HCT116 (cell line): ENCODE measurements at regions not wholly inside any gene's neighbourhood (a gene's known extent, or its start where the extent isn't known, plus 50 kb on each side); places are given as distances from the start of the nearest gene placed in this dataset.

Experiments
- ATAC-seq: fragments of 200-7000 bp; cut with Tn5 transposase; 2 replicates; pipeline ENCODE4 v1.9.1; 2020; ENCODE audit warnings: mild to moderate bottlenecking, moderate library complexity
- BruUV-seq: library from RNA; stranded (reverse); fragments of 400-500 nt; replicated peaks from 2 replicates; lab custom pipeline; 2021; lab: Mats Ljungman, UMichigan
- CTCF ChIA-PET: fragments of 300-600 bp; sonication (Branson Sonifier 250); formaldehyde crosslinking; loops from one replicate; lab custom pipeline; 2021; ENCODE audit warnings: antibody characterized with exemption; lab: Charles Lee
- POLR2A ChIA-PET: fragments of 300-600, 350-600 bp; sonication (Branson Sonifier 250); formaldehyde crosslinking; loops from one replicate; lab custom pipeline; 2021; ENCODE audit warnings: antibody characterized with exemption; lab: Charles Lee
- RAD21 ChIA-PET, 2 experiments: fragments of 300-600 bp; sonication (Branson Sonifier 250); formaldehyde crosslinking; loops; one replicate each; lab custom pipeline; 2023; ENCODE audit warnings: low total read pairs in 2 of 2; ENCODE audit not compliant: uncharacterized antibody in 2 of 2, unreplicated experiment in 2 of 2, low non-redundant PET in 1 of 2; lab: Charles Lee
- DNase-seq: peaks from one replicate; pipeline ENCODE4 v3.0.0-alpha.2; 2010; ENCODE audit warnings: low read depth, low spot score
- H2AFZ ChIP-seq: fragments of 200-600 bp; shearing (Covaris generic), sonication (generic); 2 replicates; pipeline ENCODE4 v1.6.1; 2017; ENCODE audit warnings: low read depth, mixed run types, mixed read lengths, antibody characterized with exemption, low read length; ENCODE audit not compliant: poor library complexity, severe bottlenecking
- H3K27ac ChIP-seq: 2 replicates; pipeline ENCODE4 v1.5.1; 2012; ENCODE audit warnings: low read depth, low read length
- H3K27me3 ChIP-seq: fragments of 200-600 bp; sonication (generic); 2 replicates; pipeline ENCODE4 v1.6.1; 2016; ENCODE audit warnings: mixed run types, low read length, mixed read lengths; ENCODE audit not compliant: insufficient read depth
- H3K36me3 ChIP-seq, 2 experiments: fragments of 200-500 bp in 1 of 2; fragments of 200-600 bp in 1 of 2; sonication (Bioruptor generic) in 1 of 2; sonication (generic) in 1 of 2; 2 replicates each; pipeline versions ENCODE4 v1.5.1 to v1.6.1; 2014 to 2016; ENCODE audit warnings: low read length in 2 of 2, inconsistent platforms in 1 of 2, mixed read lengths in 1 of 2, mixed run types in 1 of 2; ENCODE audit not compliant: insufficient read depth in 2 of 2, control insufficient read depth in 1 of 2
- H3K4me1 ChIP-seq, 2 experiments: fragments of 200-600 bp in 1 of 2; sonication (generic) in 1 of 2; 2 replicates each; pipeline versions ENCODE4 v1.5.1 to v1.6.1; 2012 to 2017; ENCODE audit warnings: low read length in 2 of 2, inconsistent platforms in 1 of 2, mild to moderate bottlenecking in 1 of 2, mixed read lengths in 1 of 2, mixed run types in 1 of 2, moderate library complexity in 1 of 2; ENCODE audit not compliant: insufficient read depth in 2 of 2, control insufficient read depth in 1 of 2
- H3K4me2 ChIP-seq: fragments of 200-600 bp; sonication (generic); 2 replicates; pipeline ENCODE4 v1.6.1; 2017; ENCODE audit warnings: mixed run types, low read length, mixed read lengths
- H3K4me3 ChIP-seq, 2 experiments: fragments of 200-600 bp in 1 of 2; sonication (generic) in 1 of 2; replicated peaks in 1 of 2; 2 replicates each; pipeline ENCODE4 v1.5.1; 2011 to 2016; ENCODE audit warnings: low read length in 2 of 2, control low read depth in 1 of 2, low read depth in 1 of 2, mild to moderate bottlenecking in 1 of 2, mixed read lengths in 1 of 2, mixed run types in 1 of 2
- H3K79me2 ChIP-seq: fragments of 200-600 bp; sonication (generic); 2 replicates; pipeline ENCODE4 v1.6.1; 2017; ENCODE audit warnings: mild to moderate bottlenecking, mixed run types, low read length, moderate library complexity, mixed read lengths; ENCODE audit not compliant: insufficient read depth
- H3K9ac ChIP-seq: fragments of 200-600 bp; sonication (generic); 2 replicates; pipeline ENCODE4 v1.6.1; 2016; ENCODE audit warnings: low read length, mixed read lengths
- H3K9me2 ChIP-seq: fragments of 200-600 bp; sonication (generic), shearing (Covaris generic); 2 replicates; pipeline ENCODE4 v1.6.1; 2017; ENCODE audit warnings: mixed run types, mild to moderate bottlenecking, moderate library complexity; ENCODE audit not compliant: insufficient read depth
- H3K9me3 ChIP-seq, 2 experiments: fragments of 200-500 bp in 1 of 2; fragments of 200-600 bp in 1 of 2; sonication (Bioruptor generic) in 1 of 2; sonication (generic) in 1 of 2; 2 replicates each; pipeline ENCODE4 v1.6.1; 2014 to 2017; ENCODE audit warnings: low read length in 2 of 2, mixed read lengths in 2 of 2, inconsistent platforms in 1 of 2, low read depth in 1 of 2, mild to moderate bottlenecking in 1 of 2, mixed run types in 1 of 2, moderate library complexity in 1 of 2; ENCODE audit not compliant: control insufficient read depth in 1 of 2, insufficient read depth in 1 of 2
- H4K20me1 ChIP-seq: fragments of 200-600 bp; sonication (generic), shearing (Covaris generic); 2 replicates; pipeline ENCODE4 v1.6.1; 2017; ENCODE audit warnings: mixed run types, mild to moderate bottlenecking, moderate library complexity; ENCODE audit not compliant: insufficient read depth
- CBX3 ChIP-seq: IDR thresholded peaks from 2 replicates; pipeline ENCODE4 v1.6.1; 2012; ENCODE audit warnings: low read depth
- CEBPB ChIP-seq: IDR thresholded peaks from 2 replicates; pipeline ENCODE4 v1.6.1; 2012; ENCODE audit warnings: low read depth
- EGR1 ChIP-seq: IDR thresholded peaks from 2 replicates; pipeline ENCODE4 v1.6.1; 2012; ENCODE audit warnings: low read depth
- ELF1 ChIP-seq: IDR thresholded peaks from 2 replicates; pipeline ENCODE4 v1.6.1; 2012; ENCODE audit warnings: low read depth, borderline replicate concordance
- EZH2 ChIP-seq: fragments of 200-600 bp; sonication (generic); IDR thresholded peaks from 2 replicates; pipeline ENCODE4 v1.6.1; 2017; ENCODE audit warnings: antibody characterized with exemption, mixed run types
- FOSL1 ChIP-seq: IDR thresholded peaks from 2 replicates; pipeline ENCODE4 v1.6.1; 2012; ENCODE audit warnings: low read depth
- JUND ChIP-seq: IDR thresholded peaks from 2 replicates; pipeline ENCODE4 v1.6.1; 2012
- POLR2A ChIP-seq: IDR thresholded peaks from 2 replicates; pipeline ENCODE4 v1.7.0; 2011; ENCODE audit warnings: borderline replicate concordance; ENCODE audit not compliant: insufficient read depth, insufficient read length; ENCODE audit errors: extremely low read depth
- RAD21 ChIP-seq: IDR thresholded peaks from 2 replicates; pipeline ENCODE4 v1.6.1; 2012; ENCODE audit warnings: low read depth, mild to moderate bottlenecking
- SIN3A ChIP-seq: IDR thresholded peaks from 2 replicates; pipeline ENCODE4 v1.6.1; 2012; ENCODE audit warnings: low read depth
- SP1 ChIP-seq: IDR thresholded peaks from 2 replicates; pipeline ENCODE4 v1.6.1; 2012; ENCODE audit warnings: low read depth
- SRF ChIP-seq: IDR thresholded peaks from 2 replicates; pipeline ENCODE4 v1.6.1; 2012; ENCODE audit warnings: low read depth
- TCF7L2 ChIP-seq: IDR thresholded peaks from 2 replicates; pipeline ENCODE4 v1.7.0; 2011; ENCODE audit warnings: borderline replicate concordance, inconsistent platforms; ENCODE audit not compliant: insufficient read depth, insufficient read length; ENCODE audit errors: extremely low read depth
- YY1 ChIP-seq: IDR thresholded peaks from 2 replicates; pipeline ENCODE4 v1.6.1; 2011; ENCODE audit warnings: low read length, low read depth, moderate library complexity, mild to moderate bottlenecking; ENCODE audit not compliant: insufficient replicate concordance; ENCODE audit errors: extremely low read depth
- ZFX ChIP-seq: fragments of 450-650 bp; IDR thresholded peaks from 2 replicates; pipeline ENCODE4 v1.6.1; 2017
- ZNF274 ChIP-seq: fragments of 200-500 bp; sonication (Bioruptor generic); IDR thresholded peaks from 2 replicates; pipeline ENCODE4 v1.6.1; 2014; ENCODE audit warnings: mild to moderate bottlenecking, low read depth, low read length, inconsistent platforms
- intact Hi-C: fragments of 100-400 bp; cut with micrococcal nuclease; formaldehyde crosslinking; loops from 2 replicates; pipeline ENCODE4 v1.10.0; 2022
- TF ChIP-seq, protein P1 (sequence below), 3 experiments: fragments of 200-600 bp in 1 of 3; sonication (generic) in 1 of 3; IDR thresholded peaks in 2 of 3; conservative IDR thresholded peaks in 1 of 3; 2 replicates each; pipeline ENCODE4 v1.5.1; 2012 to 2017; ENCODE audit warnings: low read depth in 2 of 3, low read length in 2 of 3, antibody characterized with exemption in 1 of 3, borderline replicate concordance in 1 of 3, control low read depth in 1 of 3, mild to moderate bottlenecking in 1 of 3, mixed read lengths in 1 of 3, mixed run types in 1 of 3, moderate library complexity in 1 of 3; ENCODE audit not compliant: insufficient read depth in 1 of 3
- TF ChIP-seq, protein P2 (sequence below): IDR thresholded peaks from 2 replicates; pipeline ENCODE4 v1.6.1; 2012
- TF ChIP-seq, protein P3 (sequence below): IDR thresholded peaks from 2 replicates; pipeline ENCODE4 v1.6.1; 2011; ENCODE audit warnings: mild to moderate bottlenecking, low read length, moderate library complexity; ENCODE audit not compliant: insufficient replicate concordance; ENCODE audit errors: extremely low read depth

- TF ChIP-seq CBX3: no peak
- TF ChIP-seq, protein P1, sequence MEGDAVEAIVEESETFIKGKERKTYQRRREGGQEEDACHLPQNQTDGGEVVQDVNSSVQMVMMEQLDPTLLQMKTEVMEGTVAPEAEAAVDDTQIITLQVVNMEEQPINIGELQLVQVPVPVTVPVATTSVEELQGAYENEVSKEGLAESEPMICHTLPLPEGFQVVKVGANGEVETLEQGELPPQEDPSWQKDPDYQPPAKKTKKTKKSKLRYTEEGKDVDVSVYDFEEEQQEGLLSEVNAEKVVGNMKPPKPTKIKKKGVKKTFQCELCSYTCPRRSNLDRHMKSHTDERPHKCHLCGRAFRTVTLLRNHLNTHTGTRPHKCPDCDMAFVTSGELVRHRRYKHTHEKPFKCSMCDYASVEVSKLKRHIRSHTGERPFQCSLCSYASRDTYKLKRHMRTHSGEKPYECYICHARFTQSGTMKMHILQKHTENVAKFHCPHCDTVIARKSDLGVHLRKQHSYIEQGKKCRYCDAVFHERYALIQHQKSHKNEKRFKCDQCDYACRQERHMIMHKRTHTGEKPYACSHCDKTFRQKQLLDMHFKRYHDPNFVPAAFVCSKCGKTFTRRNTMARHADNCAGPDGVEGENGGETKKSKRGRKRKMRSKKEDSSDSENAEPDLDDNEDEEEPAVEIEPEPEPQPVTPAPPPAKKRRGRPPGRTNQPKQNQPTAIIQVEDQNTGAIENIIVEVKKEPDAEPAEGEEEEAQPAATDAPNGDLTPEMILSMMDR (IDR thresholded peaks at IDR 0.05 in 2 of 3, conservative IDR thresholded peaks at IDR 0.05 in 1 of 3; ENCODE audit: borderline replicate concordance in 1 of 3, insufficient read depth in 1 of 3, low read depth in 2 of 3, low read length in 2 of 3): no peak
- TF ChIP-seq SRF: no peak
- TF ChIP-seq ZFX: no peak
- TF ChIP-seq SP1: no peak
- no peak for TF ChIP-seq EZH2
- no peak for TF ChIP-seq JUND
- TF ChIP-seq TCF7L2: no peak
- no peak for TF ChIP-seq ZNF274
- no peak for TF ChIP-seq ELF1
- intact Hi-C loops: no loop called here
- Histone ChIP-seq H3K9me3 (no peaks in the 10 kb centered on the region), H4K20me1 (no peaks in the 10 kb centered on the region), H3K9ac (no peak overlapping the region), H2AFZ (no peak overlapping the region), H3K9me2 (no peaks in the 10 kb centered on the region), H3K4me3 (no peak overlapping the region), H3K27ac (no peak overlapping the region), H3K4me1 (peaks cover 0 to 5% of the 10 kb centered on the region in 2 experiments; a peak in 1 of 4 replicates), H3K27me3 (no peaks in the 10 kb centered on the region), H3K36me3 (no peaks in the 10 kb centered on the region), H3K79me2 (no peaks in the 10 kb centered on the region), H3K4me2 (no peak overlapping the region)
- CTCF ChIA-PET: no interaction called here
- POLR2A ChIA-PET: no interaction called here
- BruUV-seq: no TSS peak
- DNase-seq (no peak), ATAC-seq (no peak)
- RAD21 ChIA-PET: no interaction called here
Measured at GRCh38 chr6:30265181-30265580, 52.0 kb upstream of the TRIM26 start.

GRCh38 chr6:30264743-30265142, 51.5 kb upstream of the TRIM26 start:
- ChIA-PET POLR2A (no interaction called here), RAD21 (no interaction called here), CTCF (no interaction called here)
- DNase-seq (no peak), ATAC-seq (no peak)
- intact Hi-C loops: no loop called here
- no peaks in the 10 kb centered on the region for H3K27me3 ChIP-seq
- no peak overlapping the region for H2AFZ ChIP-seq
- H3K9me3 ChIP-seq: no peaks in the 10 kb centered on the region
- H3K9me2 ChIP-seq: no peaks in the 10 kb centered on the region
- H3K27ac ChIP-seq: no peak overlapping the region
- no TSS peak for BruUV-seq
- H3K36me3 ChIP-seq: no peaks in the 10 kb centered on the region
- no peaks in the 10 kb centered on the region for H4K20me1 ChIP-seq
- no peak overlapping the region for H3K4me3 ChIP-seq
- H3K79me2 ChIP-seq: no peaks in the 10 kb centered on the region
- no peak overlapping the region for H3K4me2 ChIP-seq
- no peak overlapping the region for H3K9ac ChIP-seq
- H3K4me1 ChIP-seq: peaks cover 0 to 5% of the 10 kb centered on the region in 2 experiments; a peak in 1 of 4 replicates
- TF ChIP-seq EZH2: no peak
- TF ChIP-seq, protein P2, sequence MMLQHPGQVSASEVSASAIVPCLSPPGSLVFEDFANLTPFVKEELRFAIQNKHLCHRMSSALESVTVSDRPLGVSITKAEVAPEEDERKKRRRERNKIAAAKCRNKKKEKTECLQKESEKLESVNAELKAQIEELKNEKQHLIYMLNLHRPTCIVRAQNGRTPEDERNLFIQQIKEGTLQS: no peak
- TF ChIP-seq, protein P3, sequence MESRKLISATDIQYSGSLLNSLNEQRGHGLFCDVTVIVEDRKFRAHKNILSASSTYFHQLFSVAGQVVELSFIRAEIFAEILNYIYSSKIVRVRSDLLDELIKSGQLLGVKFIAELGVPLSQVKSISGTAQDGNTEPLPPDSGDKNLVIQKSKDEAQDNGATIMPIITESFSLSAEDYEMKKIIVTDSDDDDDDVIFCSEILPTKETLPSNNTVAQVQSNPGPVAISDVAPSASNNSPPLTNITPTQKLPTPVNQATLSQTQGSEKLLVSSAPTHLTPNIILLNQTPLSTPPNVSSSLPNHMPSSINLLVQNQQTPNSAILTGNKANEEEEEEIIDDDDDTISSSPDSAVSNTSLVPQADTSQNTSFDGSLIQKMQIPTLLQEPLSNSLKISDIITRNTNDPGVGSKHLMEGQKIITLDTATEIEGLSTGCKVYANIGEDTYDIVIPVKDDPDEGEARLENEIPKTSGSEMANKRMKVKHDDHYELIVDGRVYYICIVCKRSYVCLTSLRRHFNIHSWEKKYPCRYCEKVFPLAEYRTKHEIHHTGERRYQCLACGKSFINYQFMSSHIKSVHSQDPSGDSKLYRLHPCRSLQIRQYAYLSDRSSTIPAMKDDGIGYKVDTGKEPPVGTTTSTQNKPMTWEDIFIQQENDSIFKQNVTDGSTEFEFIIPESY: no peak
- TF ChIP-seq SRF: no peak
- TF ChIP-seq ZFX: no peak
- no peak for TF ChIP-seq CEBPB
- no peak for TF ChIP-seq POLR2A
- no peak for TF ChIP-seq YY1
- TF ChIP-seq ZNF274: no peak
- TF ChIP-seq TCF7L2: no peak
- no peak for TF ChIP-seq FOSL1
- TF ChIP-seq SIN3A: no peak
- TF ChIP-seq JUND: no peak
- no peak for TF ChIP-seq ELF1
- no peak for TF ChIP-seq EGR1
- no peak for TF ChIP-seq RAD21
